Spinal cord (tissue), 9 donors: ENCODE measurements at regions not wholly inside any gene's neighbourhood (a gene's known extent, or its start where the extent isn't known, plus 50 kb on each side); places are given as distances from the start of the nearest gene placed in this dataset.

Experiments used
- DNase-seq, 6 donors: peaks; one replicate each; pipeline versions ENCODE4 v3.0.0 to v3.0.0-alpha.2; 2013 to 2015; ENCODE audit warnings: low spot score in 6 of 6, low read depth in 4 of 6
- H3K27ac ChIP-seq: one replicate; pipeline ENCODE4 v1.5.1; 2013; ENCODE audit warnings: low read depth, low read length, control low read depth
- H3K27me3 ChIP-seq: one replicate; pipeline ENCODE4 v1.6.1; 2013; ENCODE audit warnings: low read length; ENCODE audit not compliant: control insufficient read depth, insufficient read depth
- H3K36me3 ChIP-seq: one replicate; pipeline ENCODE4 v1.6.1; 2013; ENCODE audit warnings: low read length; ENCODE audit not compliant: control insufficient read depth, insufficient read depth
- H3K4me1 ChIP-seq: one replicate; pipeline ENCODE4 v1.6.1; 2013; ENCODE audit warnings: low read length; ENCODE audit not compliant: control insufficient read depth, insufficient read depth
- H3K4me3 ChIP-seq: one replicate; pipeline ENCODE4 v1.5.1; 2013; ENCODE audit warnings: low read depth, low read length, control low read depth
- H3K9me3 ChIP-seq: one replicate; pipeline ENCODE4 v1.6.1; 2013; ENCODE audit warnings: low read length; ENCODE audit not compliant: control insufficient read depth, insufficient read depth
- WGBS: methylation state at CpG from one replicate; pipeline ENCODE4 v1.1.5; 2013; ENCODE audit warnings: missing lambda C conversion rate; ENCODE audit not compliant: insufficient coverage; 5-methylcytosine and 5-hydroxymethylcytosine counted together
- donor health status: healthy.

GRCh38 chr15:95261968-95262367, 1030.6 kb downstream of the MCTP2 start:
- 67% methylated on average over 1 of the region's 6 CpGs for WGBS
- peak overlapping the region; percentile 52 for H3K27ac ChIP-seq
- no peaks in the 10 kb centered on the region for H3K27me3 ChIP-seq
- H3K36me3 ChIP-seq = no peaks in the 10 kb centered on the region
- H3K4me3 ChIP-seq = no peak overlapping the region
- H3K9me3 ChIP-seq = no peaks in the 10 kb centered on the region
- H3K4me1 ChIP-seq = no peaks in the 10 kb centered on the region
- no peak for DNase-seq

GRCh38 chr15:95262866-95263564, 1031.7 kb downstream of the MCTP2 start:
- WGBS = no CpG with 5 or more reads among the region's 6 CpGs
- no peak for DNase-seq
- Histone ChIP-seq H3K4me1 (no peaks in the 10 kb centered on the region), H3K4me3 (no peak overlapping the region), H3K27me3 (no peaks in the 10 kb centered on the region), H3K9me3 (no peaks in the 10 kb centered on the region), H3K27ac (peak overlapping the region; percentile 52), H3K36me3 (no peaks in the 10 kb centered on the region)

GRCh38 chr15:95263751-95264150, 1032.4 kb downstream of the MCTP2 start:
- H3K27me3 ChIP-seq = no peaks in the 10 kb centered on the region
- no CpG with 5 or more reads among the region's 1 CpG for WGBS
- H3K4me1 ChIP-seq = no peaks in the 10 kb centered on the region

GRCh38 chr15:95265419-95265997, 1034.1 kb downstream of the MCTP2 start:
- no peak for DNase-seq
- H3K27me3 ChIP-seq = no peaks in the 10 kb centered on the region
- H3K9me3 ChIP-seq = no peaks in the 10 kb centered on the region
- no peaks in the 10 kb centered on the region for H3K4me1 ChIP-seq
- H3K27ac ChIP-seq = no peak overlapping the region
- no CpG with 5 or more reads among the region's 3 CpGs for WGBS
- no peaks in the 10 kb centered on the region for H3K36me3 ChIP-seq
- no peak overlapping the region for H3K4me3 ChIP-seq

More at GRCh38 chr15:95263751-95264150, 1032.4 kb downstream of the MCTP2 start:
- Histone ChIP-seq H3K36me3 (no peaks in the 10 kb centered on the region), H3K27ac (peak overlapping the region; percentile 37), H3K9me3 (no peaks in the 10 kb centered on the region), H3K4me3 (no peak overlapping the region)
- no peak for DNase-seq

- Histone ChIP-seq H3K4me3 (no peak overlapping the region), H3K9me3 (no peaks in the 10 kb centered on the region), H3K27me3 (no peaks in the 10 kb centered on the region), H3K36me3 (no peaks in the 10 kb centered on the region), H3K27ac (no peak overlapping the region), H3K4me1 (no peaks in the 10 kb centered on the region)
- no peak for DNase-seq
- WGBS = 62% methylated on average over 6 of the region's 7 CpGs
Measured at GRCh38 chr15:95266451-95267061, 1035.2 kb downstream of the MCTP2 start.

- Histone ChIP-seq H3K9me3 (no peaks in the 10 kb centered on the region), H3K27me3 (no peaks in the 10 kb centered on the region), H3K36me3 (no peaks in the 10 kb centered on the region), H3K4me3 (no peak overlapping the region), H3K27ac (no peak overlapping the region), H3K4me1 (no peaks in the 10 kb centered on the region)
- WGBS = 83% methylated on average over 2 of the region's 3 CpGs
- DNase-seq = no peak
Measured at GRCh38 chr15:95267481-95267880, 1036.1 kb downstream of the MCTP2 start.

GRCh38 chr15:95269242-95270183, 1038.2 kb downstream of the MCTP2 start:
- 76% methylated on average over 2 of the region's 10 CpGs for WGBS
- H3K27ac ChIP-seq = no peak overlapping the region
- DNase-seq = no peak
- H3K27me3 ChIP-seq = no peaks in the 10 kb centered on the region
- H3K4me3 ChIP-seq = no peak overlapping the region
- H3K36me3 ChIP-seq = no peaks in the 10 kb centered on the region
- H3K4me1 ChIP-seq = no peaks in the 10 kb centered on the region
- no peaks in the 10 kb centered on the region for H3K9me3 ChIP-seq

- Histone ChIP-seq H3K4me3 (no peak overlapping the region), H3K9me3 (no peaks in the 10 kb centered on the region), H3K27me3 (no peaks in the 10 kb centered on the region), H3K36me3 (no peaks in the 10 kb centered on the region), H3K27ac (no peak overlapping the region), H3K4me1 (no peaks in the 10 kb centered on the region)
- DNase-seq = no peak
- no CpG with 5 or more reads among the region's 4 CpGs for WGBS
Measured at GRCh38 chr15:95274101-95274500, 1042.7 kb downstream of the MCTP2 start.

GRCh38 chr15:95277266-95277665, 1045.9 kb downstream of the MCTP2 start:
- Histone ChIP-seq H3K4me1 (no peaks in the 10 kb centered on the region), H3K9me3 (no peaks in the 10 kb centered on the region), H3K27ac (peak overlapping the region; percentile 61), H3K27me3 (no peaks in the 10 kb centered on the region), H3K4me3 (no peak overlapping the region), H3K36me3 (no peaks in the 10 kb centered on the region)
- WGBS = 90% methylated on average over 3 of the region's 3 CpGs
- DNase-seq = peak in 1 of 6 donors; percentile 31
